SK-N-MC (cell line): ENCODE measurements at regions not wholly inside any gene's neighbourhood (a gene's known extent, or its start where the extent isn't known, plus 50 kb on each side); places are given as distances from the start of the nearest gene placed in this dataset.

Experiments
- DNase-seq: peaks from one replicate; pipeline ENCODE4 v3.0.0-alpha.2; 2011; ENCODE audit warnings: low read depth, low spot score
- H3K27ac ChIP-seq: fragments of 200-600 bp; sonication (generic); 2 replicates; pipeline ENCODE4 v1.5.1; 2016; ENCODE audit warnings: mixed run types
- H3K36me3 ChIP-seq: fragments of 200-600 bp; sonication (generic); 2 replicates; pipeline ENCODE4 v1.6.1; 2017; ENCODE audit warnings: antibody characterized with exemption, low read length, mixed read lengths; ENCODE audit not compliant: insufficient read depth
- H3K4me3 ChIP-seq: fragments of 200-600 bp; sonication (generic); 2 replicates; pipeline ENCODE4 v1.5.1; 2016
- H3K9ac ChIP-seq: fragments of 200-600 bp; sonication (generic); 2 replicates; pipeline ENCODE4 v1.8.0; 2017; ENCODE audit warnings: mixed run types, mixed read lengths; ENCODE audit not compliant: insufficient read length
- H3K9me3 ChIP-seq: fragments of 200-600 bp; sonication (generic); 2 replicates; pipeline ENCODE4 v1.6.1; 2017; ENCODE audit warnings: low read depth, mild to moderate bottlenecking, antibody characterized with exemption, low read length, moderate library complexity, mixed read lengths
- EZH2 ChIP-seq: fragments of 200-600 bp; sonication (generic); IDR thresholded peaks from one replicate; pipeline ENCODE4 v1.6.1; 2017; ENCODE audit warnings: antibody characterized with exemption
- FOXP2 ChIP-seq: optimal IDR thresholded peaks from 2 replicates; pipeline ENCODE3; 2011; ENCODE audit warnings: mild to moderate bottlenecking, moderate library complexity; ENCODE audit not compliant: insufficient read depth; ENCODE audit errors: extremely low read length, control extremely low read depth
- POLR2AphosphoS5 ChIP-seq: IDR thresholded peaks from 2 replicates; pipeline ENCODE4 v1.6.1; 2012; ENCODE audit warnings: mild to moderate bottlenecking, low read depth, low read length, borderline replicate concordance

DNA sequence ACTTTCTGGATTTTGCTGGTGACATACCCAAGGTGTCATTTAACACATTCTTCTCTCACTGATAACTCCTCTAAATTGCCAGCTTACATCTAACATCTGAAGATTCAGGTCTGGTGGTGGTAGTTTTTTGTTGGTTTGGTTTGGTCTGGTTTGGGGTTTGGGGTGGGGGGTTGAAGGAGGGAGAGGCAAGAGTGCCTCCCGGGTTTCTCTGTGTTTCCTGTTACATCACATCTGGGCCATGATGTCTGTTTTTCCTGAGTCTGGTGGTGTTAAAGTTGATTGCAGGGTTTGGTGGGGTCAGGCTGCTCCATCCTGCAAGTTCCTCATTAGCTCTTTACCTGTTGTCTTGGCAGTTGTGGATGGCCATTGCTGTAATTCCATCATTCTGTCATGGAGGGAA, 155.8 kb upstream of the UBL3 start:
- Histone ChIP-seq H3K4me3 (no peak overlapping the region), H3K27ac (no peak overlapping the region), H3K9me3 (no peaks in the 10 kb centered on the region), H3K9ac (no peak overlapping the region), H3K36me3 (no peaks in the 10 kb centered on the region)
- DNase-seq = no peak
- no peak for TF ChIP-seq EZH2
- no peak for TF ChIP-seq FOXP2
- TF ChIP-seq POLR2AphosphoS5 = no peak

DNA sequence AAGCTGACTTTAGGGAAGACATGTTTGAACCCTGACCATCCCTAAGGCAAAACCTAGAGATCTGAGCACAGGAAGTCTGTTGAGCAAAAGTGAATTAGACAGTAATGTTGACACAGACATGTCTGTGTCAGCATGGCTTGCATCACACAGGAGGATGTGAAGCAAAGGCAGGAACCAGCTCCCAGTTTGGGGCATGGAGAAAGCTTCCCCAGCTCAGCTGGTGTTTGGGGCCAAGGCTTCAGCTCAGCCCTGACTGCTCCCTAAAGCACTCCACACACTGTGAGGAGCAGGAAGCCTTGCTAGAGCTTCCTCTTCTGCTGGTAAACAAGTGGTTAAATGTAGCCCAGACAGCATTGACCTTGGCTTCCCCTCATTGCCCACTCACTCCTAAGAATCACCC, 153.8 kb upstream of the UBL3 start:
- Histone ChIP-seq H3K9ac (no peak overlapping the region), H3K9me3 (no peaks in the 10 kb centered on the region), H3K36me3 (no peaks in the 10 kb centered on the region), H3K27ac (no peak overlapping the region), H3K4me3 (no peak overlapping the region)
- DNase-seq = no peak
- TF ChIP-seq FOXP2 (no peak), POLR2AphosphoS5 (no peak), EZH2 (no peak)

DNA sequence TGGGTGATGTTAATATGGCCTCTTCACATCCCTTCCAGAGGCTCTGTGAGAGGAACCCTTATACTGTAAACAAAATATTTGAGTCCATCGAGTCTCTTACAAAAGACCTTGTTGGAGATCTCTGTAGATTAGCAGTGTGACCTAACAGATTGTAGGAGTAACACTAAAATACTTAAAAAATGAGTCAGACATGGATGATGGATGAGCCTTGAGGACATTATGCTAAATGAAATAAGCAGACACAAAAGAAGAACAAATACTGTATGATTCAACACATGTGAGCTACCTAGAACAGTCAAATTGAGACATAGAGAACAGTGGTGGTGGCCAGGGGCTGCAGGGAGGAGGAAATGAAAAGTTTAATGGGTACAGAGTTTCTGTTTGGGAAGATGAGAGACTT, 152.2 kb upstream of the UBL3 start:
- Histone ChIP-seq H3K9me3 (no peaks in the 10 kb centered on the region), H3K27ac (no peak overlapping the region), H3K36me3 (no peaks in the 10 kb centered on the region), H3K9ac (no peak overlapping the region), H3K4me3 (no peak overlapping the region)
- TF ChIP-seq EZH2 = no peak
- no peak for DNase-seq

DNA sequence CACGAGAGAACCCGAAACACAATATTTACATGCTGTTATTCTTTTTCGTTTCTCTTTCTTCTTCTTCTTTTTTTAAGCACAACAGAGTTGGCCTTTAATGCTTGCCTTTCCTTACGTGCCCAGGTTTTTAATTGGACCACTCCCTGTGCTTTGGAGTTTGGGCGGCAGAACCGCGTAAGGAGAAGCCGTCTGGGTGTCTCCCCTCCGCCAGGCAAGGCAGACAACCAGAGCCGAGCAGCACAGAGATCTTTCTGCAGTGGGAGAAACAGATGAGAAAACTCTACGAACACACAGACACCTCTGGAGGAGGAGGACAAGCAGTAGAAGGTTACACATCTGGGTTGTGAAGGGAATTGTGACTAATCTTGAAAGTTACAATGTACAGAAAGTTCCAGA, 150.0 kb upstream of the UBL3 start:
- Histone ChIP-seq H3K9ac (no peak overlapping the region), H3K36me3 (no peaks in the 10 kb centered on the region), H3K9me3 (no peaks in the 10 kb centered on the region), H3K4me3 (no peak overlapping the region), H3K27ac (no peak overlapping the region)
- TF ChIP-seq FOXP2 = no peak
- no peak for DNase-seq

DNA sequence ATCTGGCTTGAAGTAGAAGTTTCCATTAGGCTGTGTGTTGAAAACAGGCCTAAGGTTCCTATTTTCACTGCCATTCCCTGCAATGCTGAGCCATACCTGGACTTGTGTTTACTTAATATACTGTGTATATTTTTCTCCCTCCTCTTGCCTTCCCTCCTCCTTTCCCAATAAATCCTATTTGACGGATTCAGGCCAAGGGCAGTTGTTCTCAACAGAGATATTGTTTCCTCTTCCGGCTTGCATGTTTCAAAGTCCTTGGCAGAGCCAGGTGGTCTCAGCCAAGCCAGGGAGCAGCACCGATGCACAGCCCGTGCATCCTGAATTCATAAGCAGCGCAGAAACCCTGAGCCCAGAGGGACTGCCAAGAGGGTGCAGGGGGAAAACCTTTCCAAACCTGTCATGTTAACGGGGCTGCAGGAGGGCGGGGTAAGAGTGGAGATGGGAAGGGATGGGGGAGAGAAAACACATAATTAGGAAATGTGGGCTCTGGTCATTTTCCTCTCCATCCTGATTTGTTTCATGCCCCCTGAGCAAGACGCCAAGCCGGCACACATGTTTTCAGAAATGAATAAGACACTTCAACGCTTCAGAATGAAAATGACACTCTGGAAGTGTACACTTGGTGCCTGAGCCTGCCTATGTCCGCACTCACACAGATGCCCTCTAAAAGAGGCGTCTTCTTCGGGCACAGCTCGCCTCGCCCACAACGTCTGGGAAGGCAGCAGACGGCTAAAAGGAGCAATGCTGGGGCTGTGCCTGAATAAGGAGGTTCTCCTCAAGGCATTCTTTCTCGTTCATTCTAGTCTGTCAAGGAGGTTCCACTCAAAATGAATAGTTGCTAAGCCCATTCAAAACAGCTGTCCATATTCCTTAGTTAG, 149.3 kb upstream of the UBL3 start:
- DNase-seq = no peak
- Histone ChIP-seq H3K9me3 (no peaks in the 10 kb centered on the region), H3K27ac (no peak overlapping the region), H3K9ac (no peak overlapping the region), H3K4me3 (no peak overlapping the region), H3K36me3 (no peaks in the 10 kb centered on the region)
- TF ChIP-seq POLR2AphosphoS5 (no peak), EZH2 (no peak), FOXP2 (no peak)

DNA sequence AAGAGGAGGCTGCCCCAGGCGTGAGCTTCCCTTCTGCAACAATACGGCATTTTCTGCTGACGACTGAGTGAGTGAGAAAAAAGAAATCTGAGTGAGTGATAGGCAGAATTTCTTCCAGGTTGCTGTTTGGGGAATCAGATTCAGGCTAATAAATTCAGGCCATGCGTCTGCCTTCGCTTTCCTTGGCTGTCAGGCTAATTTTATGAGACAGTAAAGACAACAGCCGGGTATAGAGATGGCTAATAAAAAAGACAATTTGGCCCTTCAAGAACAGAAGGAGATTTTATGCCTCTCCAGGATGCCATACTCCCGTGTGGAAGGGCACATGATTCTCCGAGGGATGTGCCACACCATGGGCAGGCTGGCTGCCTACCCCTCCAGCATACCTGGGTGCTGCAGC, 145.9 kb upstream of the UBL3 start:
- Histone ChIP-seq H3K36me3 (no peaks in the 10 kb centered on the region), H3K27ac (no peak overlapping the region), H3K9ac (no peak overlapping the region), H3K4me3 (no peak overlapping the region), H3K9me3 (no peaks in the 10 kb centered on the region)
- DNase-seq = no peak
- no peak for TF ChIP-seq EZH2
- no peak for TF ChIP-seq POLR2AphosphoS5
- TF ChIP-seq FOXP2 = no peak

DNA sequence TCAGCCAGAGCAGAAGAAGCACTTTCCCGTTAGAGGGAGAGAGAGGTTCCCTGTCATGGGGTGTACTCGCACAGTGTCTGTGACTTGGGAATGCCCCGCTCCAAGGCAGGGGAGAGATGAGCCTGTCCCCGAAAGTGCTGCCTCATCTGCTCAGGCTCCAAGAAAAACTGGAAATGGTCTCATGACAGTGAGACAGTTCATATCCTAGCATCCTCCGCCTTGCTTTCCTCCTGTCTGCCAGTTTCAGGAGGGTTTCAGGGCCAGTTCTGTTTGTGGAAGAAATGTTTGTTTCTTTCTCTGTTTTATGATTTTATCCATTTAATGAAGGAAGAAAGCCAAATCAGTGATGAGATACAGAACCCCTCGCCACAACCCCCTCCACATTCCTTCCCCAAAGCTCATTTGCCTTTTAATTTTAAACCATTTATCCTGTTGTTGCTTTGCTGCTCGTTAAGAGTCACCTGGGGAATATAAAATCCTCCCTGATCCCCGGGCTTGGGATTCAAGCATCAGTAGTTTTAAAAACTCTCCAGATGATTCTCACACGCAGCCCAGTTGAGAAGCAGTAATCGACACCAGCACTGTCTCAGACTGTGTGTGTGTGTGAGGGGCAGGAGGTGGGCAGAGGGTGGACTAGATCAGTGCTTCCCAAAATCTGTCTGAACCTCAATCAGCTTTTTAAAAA, 144.6 kb upstream of the UBL3 start:
- TF ChIP-seq POLR2AphosphoS5 (no peak), FOXP2 (no peak)
- H3K4me3 ChIP-seq = no peak overlapping the region
- H3K27ac ChIP-seq = no peak overlapping the region
- H3K9me3 ChIP-seq = no peaks in the 10 kb centered on the region
- no peak overlapping the region for H3K9ac ChIP-seq
- no peaks in the 10 kb centered on the region for H3K36me3 ChIP-seq
- DNase-seq = no peak

DNA sequence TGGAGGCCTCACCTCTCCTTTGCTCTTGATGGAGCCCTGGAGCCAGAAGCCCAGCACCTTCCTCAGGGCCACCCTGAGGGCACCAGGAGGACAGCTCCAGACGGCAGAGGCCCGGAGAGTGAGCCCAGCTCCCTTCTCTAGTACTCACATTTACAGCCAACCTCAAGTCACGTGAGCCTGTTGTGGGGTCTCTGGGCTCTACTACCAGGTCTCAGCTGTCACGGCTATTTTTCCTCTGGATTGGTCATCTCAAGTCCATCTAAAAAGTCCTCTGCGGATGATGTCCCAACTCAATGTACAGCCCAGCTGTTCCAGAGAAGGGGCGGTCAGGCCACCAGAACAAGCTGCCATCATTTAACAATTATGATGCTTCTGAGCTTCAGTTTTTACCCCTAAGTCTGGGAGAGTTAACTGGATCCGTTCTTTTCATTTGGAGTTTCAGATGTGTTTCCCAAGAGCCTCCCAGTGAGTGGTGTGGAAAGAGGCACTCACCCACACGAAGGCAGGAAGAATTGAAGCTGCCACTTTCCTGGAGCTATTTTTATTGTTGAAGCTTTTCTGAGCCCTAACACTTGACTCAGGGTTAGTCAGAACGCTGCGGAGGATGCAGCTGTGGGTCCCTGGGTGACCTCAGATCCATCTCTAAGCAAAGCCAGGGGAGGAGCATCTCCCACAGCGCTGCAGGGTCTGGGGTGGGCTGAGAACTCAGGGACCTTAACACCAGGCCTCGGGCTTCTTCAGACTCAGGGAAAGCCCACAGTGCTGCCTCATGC, 143.5 kb upstream of the UBL3 start:
- Histone ChIP-seq H3K27ac (no peak overlapping the region), H3K4me3 (no peak overlapping the region), H3K36me3 (no peaks in the 10 kb centered on the region), H3K9ac (no peak overlapping the region), H3K9me3 (no peaks in the 10 kb centered on the region)
- no peak for DNase-seq
- TF ChIP-seq POLR2AphosphoS5 = no peak
- no peak for TF ChIP-seq EZH2
- TF ChIP-seq FOXP2 = no peak
